ENCODE measurements at regions not wholly inside any gene's neighbourhood (a gene's known extent, or its start where the extent isn't known, plus 50 kb on each side); places are given as distances from the start of the nearest gene placed in this dataset.

DNA sequence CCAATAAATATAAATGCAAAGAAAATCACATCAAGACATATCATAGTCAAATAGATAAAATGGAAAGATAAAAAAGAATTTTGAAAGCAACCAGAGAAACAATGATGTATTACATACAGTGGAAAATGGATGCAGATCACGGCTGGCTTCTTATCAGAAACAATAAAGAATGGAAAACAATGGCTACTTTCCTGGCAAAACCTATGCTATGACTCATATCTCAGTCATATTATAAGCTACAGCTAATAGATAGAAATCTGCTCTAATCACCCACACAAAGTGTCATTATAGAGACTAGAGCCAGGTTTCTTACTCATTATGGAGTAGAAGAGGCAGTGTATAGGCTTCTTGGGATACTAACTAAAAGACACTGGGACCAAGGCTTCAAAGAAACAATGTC, 93.5 kb upstream of the TACR1 start:
- no peaks in the 10 kb centered on the region for H3K36me3 ChIP-seq (ENCODE audit: control insufficient read depth, insufficient read depth, low read length)
- BruUV-seq (replicated peaks), result no TSS peak
- POLR2A ChIA-PET, result interaction anchor here (1.4 kb wide), 1 partner anchor 12 kb away, joined by 4 read pairs; no protein-coding TSS in a partner anchor
- no peak for ATAC-seq
- 0% methylated on average over 1 of the region's 1 CpG for WGBS (ENCODE audit: insufficient coverage, low coverage, missing lambda C conversion rate)
- in situ Hi-C loops (cut with MboI) (no loop called here), intact Hi-C loops (cut with micrococcal nuclease) (no loop called here)
- no peaks in the 10 kb centered on the region for H4K20me1 ChIP-seq (replicated peaks; ENCODE audit: control insufficient read depth, insufficient read depth, low read length)
- H3K9me3 ChIP-seq (replicated peaks; ENCODE audit: control insufficient read depth, insufficient read depth, low read depth, low read length), result no peaks in the 10 kb centered on the region
- no peaks in the 10 kb centered on the region for H3K27me3 ChIP-seq (ENCODE audit: control insufficient read depth in 2 of 2, insufficient read depth in 2 of 2, low read length in 2 of 2)
- H3K27ac ChIP-seq (ENCODE audit: extremely low read depth, low read depth, low read length), result no peak overlapping the region
- no peak overlapping the region for H3K4me3 ChIP-seq
- DNase-seq (ENCODE audit: extremely low read depth in 1 of 4, low spot score in 3 of 4), result no peak
- H2AFZ ChIP-seq (ENCODE audit: low read depth, low read length), result no peak overlapping the region
- CTCF ChIA-PET (ENCODE audit: low intra/inter-chr PET ratio), result no interaction called here
- no peaks in the 10 kb centered on the region for H3K9me1 ChIP-seq (ENCODE audit: control insufficient read depth, insufficient read depth, low read length)
- TF ChIP-seq, protein P1, sequence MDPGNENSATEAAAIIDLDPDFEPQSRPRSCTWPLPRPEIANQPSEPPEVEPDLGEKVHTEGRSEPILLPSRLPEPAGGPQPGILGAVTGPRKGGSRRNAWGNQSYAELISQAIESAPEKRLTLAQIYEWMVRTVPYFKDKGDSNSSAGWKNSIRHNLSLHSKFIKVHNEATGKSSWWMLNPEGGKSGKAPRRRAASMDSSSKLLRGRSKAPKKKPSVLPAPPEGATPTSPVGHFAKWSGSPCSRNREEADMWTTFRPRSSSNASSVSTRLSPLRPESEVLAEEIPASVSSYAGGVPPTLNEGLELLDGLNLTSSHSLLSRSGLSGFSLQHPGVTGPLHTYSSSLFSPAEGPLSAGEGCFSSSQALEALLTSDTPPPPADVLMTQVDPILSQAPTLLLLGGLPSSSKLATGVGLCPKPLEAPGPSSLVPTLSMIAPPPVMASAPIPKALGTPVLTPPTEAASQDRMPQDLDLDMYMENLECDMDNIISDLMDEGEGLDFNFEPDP (CRISPR knock-in tag; IDR thresholded peaks at IDR 0.05), result no peak
- TF ChIP-seq, protein P2, sequence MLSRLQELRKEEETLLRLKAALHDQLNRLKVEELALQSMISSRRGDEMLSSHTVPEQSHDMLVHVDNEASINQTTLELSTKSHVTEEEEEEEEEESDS (CRISPR knock-in tag; IDR thresholded peaks at IDR 0.05), result no peak
- no peak for TF ChIP-seq HDAC3 (IDR thresholded peaks at IDR 0.05; ENCODE audit: borderline replicate concordance, partially characterized antibody)
- TF ChIP-seq, protein P3, sequence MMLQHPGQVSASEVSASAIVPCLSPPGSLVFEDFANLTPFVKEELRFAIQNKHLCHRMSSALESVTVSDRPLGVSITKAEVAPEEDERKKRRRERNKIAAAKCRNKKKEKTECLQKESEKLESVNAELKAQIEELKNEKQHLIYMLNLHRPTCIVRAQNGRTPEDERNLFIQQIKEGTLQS (IDR thresholded peaks at IDR 0.05), result no peak
- TF ChIP-seq, protein P3 (CRISPR knock-in tag; conservative IDR thresholded peaks at IDR 0.05), result no peak
- TF ChIP-seq WHSC1 (IDR thresholded peaks at IDR 0.05; ENCODE audit: low read length), result no peak
- TF ChIP-seq NFXL1 (CRISPR knock-in tag; IDR thresholded peaks at IDR 0.05), result no peak
- TF ChIP-seq ZKSCAN8 (CRISPR knock-in tag; IDR thresholded peaks at IDR 0.05), result no peak
- TF ChIP-seq, protein P4, sequence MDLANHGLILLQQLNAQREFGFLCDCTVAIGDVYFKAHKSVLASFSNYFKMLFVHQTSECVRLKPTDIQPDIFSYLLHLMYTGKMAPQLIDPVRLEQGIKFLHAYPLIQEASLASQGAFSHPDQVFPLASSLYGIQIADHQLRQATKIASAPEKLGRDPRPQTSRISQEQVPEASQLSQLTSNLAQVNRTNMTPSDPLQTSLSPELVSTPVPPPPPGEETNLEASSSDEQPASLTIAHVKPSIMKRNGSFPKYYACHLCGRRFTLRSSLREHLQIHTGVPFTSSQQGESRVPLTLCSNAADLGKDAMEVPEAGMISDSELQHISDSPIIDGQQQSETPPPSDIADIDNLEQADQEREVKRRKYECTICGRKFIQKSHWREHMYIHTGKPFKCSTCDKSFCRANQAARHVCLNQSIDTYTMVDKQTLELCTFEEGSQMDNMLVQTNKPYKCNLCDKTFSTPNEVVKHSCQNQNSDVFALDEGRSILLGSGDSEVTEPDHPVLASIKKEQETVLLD (IDR thresholded peaks at IDR 0.05), result no peak
- no peak for TF ChIP-seq HNRNPUL1 (IDR thresholded peaks at IDR 0.05; ENCODE audit: low read length)
- TF ChIP-seq CBX3 (IDR thresholded peaks at IDR 0.05; ENCODE audit: borderline replicate concordance in 1 of 2, low read length in 2 of 2), result no peak
- no peak for TF ChIP-seq CHD1 (IDR thresholded peaks at IDR 0.05; ENCODE audit: low read length)
- no peaks in the 10 kb centered on the region for H3K4me1 ChIP-seq (replicated peaks in 1 of 2; ENCODE audit: control insufficient read depth in 2 of 2, insufficient read depth in 2 of 2, low read length in 2 of 2)
- FAIRE-seq, result no peak
- no peaks in the 10 kb centered on the region for H3K79me2 ChIP-seq (ENCODE audit: control insufficient read depth, insufficient read depth, low read length)
- no peak overlapping the region for H3K9ac ChIP-seq (ENCODE audit: insufficient read depth in 1 of 2, low read depth in 2 of 2, low read length in 2 of 2)
- H3K4me2 ChIP-seq (ENCODE audit: insufficient read depth, low read length), result no peak overlapping the region

All from K562 (cell line).